Body of pancreas (tissue), 4 donors: ENCODE measurements at regions not wholly inside any gene's neighbourhood (a gene's known extent, or its start where the extent isn't known, plus 50 kb on each side); places are given as distances from the start of the nearest gene placed in this dataset.
A peak's percentile ranks its signal among the peaks of the same experiment; 100 is the strongest.

Experiments
- ATAC-seq: fragments of 150-250 bp; one replicate; pipeline ENCODE4 v1.9.1; 2016
- DNase-seq, 4 donors: peaks; one replicate each; pipeline ENCODE4 v3.0.0-alpha.2; 2019
- H3K27ac ChIP-seq, 4 donors: fragments of 200-600 bp; sonication (generic); 1 replicate in 3 of 4; 2 replicates in 1 of 4; pipeline versions ENCODE4 v1.5.1 to v1.6.1; 2016 to 2019; ENCODE audit warnings: mild to moderate bottlenecking in 1 of 4, mixed read lengths in 1 of 4, moderate library complexity in 1 of 4
- H3K27me3 ChIP-seq, 2 donors: fragments of 200-600 bp; sonication (generic); one replicate each; pipeline ENCODE4 v1.6.0; 2016; ENCODE audit warnings: mild to moderate bottlenecking in 1 of 2
- H3K36me3 ChIP-seq, 2 donors: fragments of 200-600 bp; sonication (generic); replicated peaks in 1 of 2; 2 replicates each; pipeline ENCODE4 v1.5.1; 2016; ENCODE audit warnings: low read depth in 2 of 2; ENCODE audit not compliant: insufficient read depth in 1 of 2
- H3K4me1 ChIP-seq: fragments of 200-600 bp; sonication (generic); one replicate; pipeline ENCODE4 v1.6.0; 2016
- H3K4me3 ChIP-seq, 2 donors: fragments of 200-600 bp; sonication (generic); 1 replicate in 1 of 2; 2 replicates in 1 of 2; pipeline ENCODE4 v1.5.1; 2016 to 2019
- H3K9me3 ChIP-seq, 3 donors: fragments of 200-600 bp; sonication (generic); 1 replicate in 2 of 3; 2 replicates in 1 of 3; pipeline ENCODE4 v1.5.1; 2016
- CTCF ChIP-seq, 7 experiments: fragments of 450-650 bp in 4 of 7; fragments of 200-600 bp in 3 of 7; sonication (generic) in 3 of 7; IDR thresholded peaks; one replicate each; pipeline ENCODE4 v1.5.1; 2016 to 2019; ENCODE audit warnings: antibody characterized with exemption in 7 of 7
- POLR2A ChIP-seq, 3 donors: fragments of 450-650 bp; IDR thresholded peaks; one replicate each; pipeline ENCODE4 v1.6.1; 2016; ENCODE audit warnings: antibody characterized with exemption in 3 of 3, mild to moderate bottlenecking in 2 of 3
- WGBS, 2 donors: methylation state at CpG; one replicate each; pipeline ENCODE4 v1.1.5; 2017; 5-methylcytosine and 5-hydroxymethylcytosine counted together
- intact Hi-C: fragments of 100-400 bp; cut with DNase I; formaldehyde crosslinking; loops from one replicate; pipeline ENCODE4 v1.15.1; 2023

DNA sequence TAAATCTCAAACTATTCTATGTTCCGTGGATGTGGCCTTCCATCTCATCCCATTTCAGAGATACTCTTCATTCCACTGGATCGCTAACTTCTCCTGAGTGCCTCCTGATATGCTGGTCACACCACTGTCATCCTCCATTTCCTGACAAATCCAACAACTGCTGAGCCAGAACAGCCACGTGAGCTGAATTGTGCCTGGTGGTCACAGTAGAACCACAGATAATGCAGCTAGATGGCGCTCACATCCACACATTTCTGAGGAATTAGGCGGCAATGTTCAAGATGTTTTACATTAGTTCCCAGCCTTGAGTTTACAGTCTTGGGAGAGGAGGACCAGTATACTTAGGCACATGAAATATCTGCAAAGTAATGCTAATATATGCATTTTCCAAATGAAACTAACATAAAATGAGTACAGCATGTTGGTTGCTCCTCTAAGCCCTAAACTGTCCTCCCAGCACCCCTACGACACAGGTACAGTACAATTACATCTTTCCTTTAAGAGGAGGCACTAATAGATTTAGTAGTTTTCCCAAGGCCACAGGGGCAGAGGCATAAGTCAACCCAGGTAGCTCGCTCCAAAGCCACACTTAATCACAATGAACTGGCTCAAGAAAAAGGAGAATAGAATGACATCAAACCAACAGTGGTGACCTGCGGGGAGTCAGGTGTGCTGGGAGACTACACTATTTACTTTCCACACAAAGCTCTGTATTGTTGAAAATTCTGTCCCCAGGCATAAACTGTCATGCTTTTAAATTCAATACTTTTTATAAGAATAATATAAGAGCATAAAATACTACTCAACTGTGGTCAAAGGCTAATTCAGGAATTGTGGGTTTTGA is 134.2 kb downstream of the CHIC2 start:
- peak; percentile 81 for ATAC-seq
- H3K4me1 ChIP-seq = no peaks in the 10 kb centered on the region
- no peaks in the 10 kb centered on the region for H3K27me3 ChIP-seq
- no peak overlapping the region for H3K27ac ChIP-seq
- no peaks in the 10 kb centered on the region for H3K36me3 ChIP-seq
- TF ChIP-seq CTCF (IDR thresholded peaks at IDR 0.05) (peak; percentile 54 to 91 (median 86)), POLR2A (IDR thresholded peaks at IDR 0.05) (no peak)
- WGBS, 2 donors = 25 to 28% methylated on average over 8 of the region's 8 CpGs
- no peaks in the 10 kb centered on the region for H3K9me3 ChIP-seq
- intact Hi-C loops = loop anchor here (5.0 kb wide), 1 partner anchor 297 kb away; the partner anchor contains the start of gene PDGFRA
- no peak overlapping the region for H3K4me3 ChIP-seq
- peak; percentile 76 to 86 (median 80) for DNase-seq

GRCh38 chr4:53929311-53929710 is 135.1 kb downstream of the CHIC2 start:
- no peak overlapping the region for H3K27ac ChIP-seq
- H3K36me3 ChIP-seq = no peaks in the 10 kb centered on the region
- H3K9me3 ChIP-seq = no peaks in the 10 kb centered on the region
- DNase-seq (no peak), ATAC-seq (no peak)
- intact Hi-C loops = loop anchor here (5.0 kb wide), 1 partner anchor 298 kb away; the partner anchor contains the start of gene PDGFRA
- 60 to 69% methylated on average over 4 of the region's 4 CpGs for WGBS, 2 donors
- TF ChIP-seq CTCF (IDR thresholded peaks at IDR 0.05) (no peak), POLR2A (IDR thresholded peaks at IDR 0.05) (no peak)
- no peaks in the 10 kb centered on the region for H3K27me3 ChIP-seq
- no peaks in the 10 kb centered on the region for H3K4me1 ChIP-seq
- H3K4me3 ChIP-seq = no peak overlapping the region

DNA sequence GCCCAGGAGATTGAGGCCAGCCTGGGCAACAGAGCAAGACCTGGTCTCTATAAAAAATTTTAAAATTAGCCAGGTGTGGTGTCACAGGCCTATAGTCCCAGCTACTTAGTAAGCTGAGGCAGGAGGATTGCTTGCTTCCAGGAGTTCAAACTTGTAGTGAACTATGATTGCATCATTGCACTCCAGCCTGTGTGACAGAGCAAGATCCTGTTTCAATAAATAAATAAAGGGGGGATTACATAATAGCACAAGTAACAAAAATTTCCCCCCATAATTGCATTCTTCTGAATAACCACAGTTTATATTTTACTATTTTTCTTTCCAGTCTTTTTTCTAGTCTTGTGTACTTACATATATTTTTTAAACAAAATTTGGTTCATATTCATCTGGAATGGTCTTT is 135.6 kb downstream of the CHIC2 start:
- no peaks in the 10 kb centered on the region for H3K4me1 ChIP-seq
- intact Hi-C loops = loop anchor here (5.0 kb wide), 1 partner anchor 298 kb away; the partner anchor contains the start of gene PDGFRA

GRCh38 chr4:53925050-53925605 is 139.3 kb downstream of the CHIC2 start:
- Histone ChIP-seq H3K9me3 (no peaks in the 10 kb centered on the region), H3K4me3 (no peak overlapping the region), H3K27ac (no peak overlapping the region), H3K36me3 (no peaks in the 10 kb centered on the region), H3K27me3 (no peaks in the 10 kb centered on the region), H3K4me1 (no peaks in the 10 kb centered on the region)
- intact Hi-C loops = loop anchor here (5.0 kb wide), 1 partner anchor 302 kb away; the partner anchor contains the start of gene PDGFRA
- no peak for TF ChIP-seq CTCF (IDR thresholded peaks at IDR 0.05)
- TF ChIP-seq POLR2A (IDR thresholded peaks at IDR 0.05) = no peak
- DNase-seq (no peak), ATAC-seq (no peak)
- 58 to 63% methylated on average over 1 to 2 of the region's 2 CpGs for WGBS, 2 donors

More for the DNA sequence above, 135.6 kb downstream of the CHIC2 start:
- Histone ChIP-seq H3K36me3 (no peaks in the 10 kb centered on the region), H3K4me3 (no peak overlapping the region), H3K27ac (no peak overlapping the region), H3K27me3 (no peaks in the 10 kb centered on the region), H3K9me3 (no peaks in the 10 kb centered on the region)
- TF ChIP-seq CTCF (IDR thresholded peaks at IDR 0.05) (no peak), POLR2A (IDR thresholded peaks at IDR 0.05) (no peak)
- DNase-seq (no peak), ATAC-seq (peak; percentile 27)
